Ovary (tissue), 3 donors: ENCODE measurements at regions not wholly inside any gene's neighbourhood (a gene's known extent, or its start where the extent isn't known, plus 50 kb on each side); places are given as distances from the start of the nearest gene placed in this dataset.

ENCODE experiments used
- POLR2A ChIP-seq: fragments of 450-650 bp; IDR thresholded peaks from one replicate; pipeline ENCODE4 v1.6.1; 2017; ENCODE audit warnings: antibody characterized with exemption, mild to moderate bottlenecking, moderate library complexity
- TF ChIP-seq, protein P1 (sequence below), 3 donors: fragments of 450-650 bp in 2 of 3; fragments of 200-600 bp in 1 of 3; IDR thresholded peaks; one replicate each; pipeline versions ENCODE4 v1.5.1 to v1.8.0; 2016 to 2022; ENCODE audit warnings: antibody characterized with exemption in 3 of 3, mild to moderate bottlenecking in 1 of 3
- donor health status: DM: no; HTN: no; CAD: no.

DNA sequence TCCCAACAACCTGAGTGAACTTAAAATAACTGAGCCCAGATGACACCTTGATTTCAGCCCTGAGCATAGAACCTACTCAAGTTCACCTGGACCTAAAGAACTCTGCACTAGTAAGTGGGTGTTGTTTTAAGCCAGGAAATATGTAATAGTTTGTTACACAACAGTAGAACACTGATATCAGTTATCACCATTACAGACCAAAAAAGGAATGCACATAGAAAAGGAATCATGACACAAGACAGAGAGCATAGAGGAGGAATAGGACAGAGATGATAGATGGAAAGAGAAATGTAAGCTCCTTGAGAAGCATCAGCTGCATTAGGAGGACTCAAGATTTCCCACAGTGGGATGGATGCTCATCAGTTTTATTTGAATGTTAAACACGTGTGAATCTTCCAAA lies 1096.9 kb upstream of the SEMA6A start:
- TF ChIP-seq, protein P1, sequence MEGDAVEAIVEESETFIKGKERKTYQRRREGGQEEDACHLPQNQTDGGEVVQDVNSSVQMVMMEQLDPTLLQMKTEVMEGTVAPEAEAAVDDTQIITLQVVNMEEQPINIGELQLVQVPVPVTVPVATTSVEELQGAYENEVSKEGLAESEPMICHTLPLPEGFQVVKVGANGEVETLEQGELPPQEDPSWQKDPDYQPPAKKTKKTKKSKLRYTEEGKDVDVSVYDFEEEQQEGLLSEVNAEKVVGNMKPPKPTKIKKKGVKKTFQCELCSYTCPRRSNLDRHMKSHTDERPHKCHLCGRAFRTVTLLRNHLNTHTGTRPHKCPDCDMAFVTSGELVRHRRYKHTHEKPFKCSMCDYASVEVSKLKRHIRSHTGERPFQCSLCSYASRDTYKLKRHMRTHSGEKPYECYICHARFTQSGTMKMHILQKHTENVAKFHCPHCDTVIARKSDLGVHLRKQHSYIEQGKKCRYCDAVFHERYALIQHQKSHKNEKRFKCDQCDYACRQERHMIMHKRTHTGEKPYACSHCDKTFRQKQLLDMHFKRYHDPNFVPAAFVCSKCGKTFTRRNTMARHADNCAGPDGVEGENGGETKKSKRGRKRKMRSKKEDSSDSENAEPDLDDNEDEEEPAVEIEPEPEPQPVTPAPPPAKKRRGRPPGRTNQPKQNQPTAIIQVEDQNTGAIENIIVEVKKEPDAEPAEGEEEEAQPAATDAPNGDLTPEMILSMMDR (IDR thresholded peaks at IDR 0.05), result no peak
- no peak for TF ChIP-seq POLR2A
